Hippocampal formation (tissue), 2 donors: ENCODE measurements at regions not wholly inside any gene's neighbourhood (a gene's known extent, or its start where the extent isn't known, plus 50 kb on each side); places are given as distances from the start of the nearest gene placed in this dataset.
A peak's percentile ranks its signal among the peaks of the same experiment; 100 is the strongest.
"Not testable (repeated sequence)": the region's sequence is repeated elsewhere in the genome, so short reads cannot be mapped to it uniquely, and the experiment has no call there.

Experiments used
- DNase-seq, 2 donors: peaks; one replicate each; lab custom pipeline; 2025; lab: John Stamatoyannopoulos, UW

DNA sequence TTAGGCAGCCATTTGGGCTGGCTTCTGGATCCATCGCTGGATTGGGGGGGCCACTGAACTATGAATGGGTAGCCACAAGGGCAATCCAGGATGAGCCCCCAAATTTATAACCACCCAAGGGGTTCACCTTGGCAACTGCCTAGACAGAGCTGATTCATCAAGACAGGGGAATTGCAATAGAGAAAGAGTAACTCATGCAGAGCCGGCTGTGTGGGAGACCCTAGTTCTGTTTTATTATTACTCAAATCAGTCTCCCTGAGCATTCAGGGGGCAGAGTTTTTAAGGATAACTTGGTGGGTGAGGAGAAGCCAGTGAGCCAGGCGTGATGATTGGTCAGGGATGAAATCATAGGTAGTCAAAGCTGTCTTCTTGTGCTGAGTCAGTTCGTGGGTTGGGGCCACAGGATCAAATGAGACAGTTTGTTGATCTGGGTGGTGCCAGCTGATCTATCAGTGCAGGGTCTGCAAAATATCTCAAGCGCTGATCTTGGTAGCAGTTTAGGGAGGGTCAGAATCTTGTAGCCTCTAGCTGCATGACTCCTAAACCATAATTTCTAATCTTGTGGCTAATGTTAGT, 57.9 kb downstream of the DNAJB9 start:
- DNase-seq: no peak

DNA sequence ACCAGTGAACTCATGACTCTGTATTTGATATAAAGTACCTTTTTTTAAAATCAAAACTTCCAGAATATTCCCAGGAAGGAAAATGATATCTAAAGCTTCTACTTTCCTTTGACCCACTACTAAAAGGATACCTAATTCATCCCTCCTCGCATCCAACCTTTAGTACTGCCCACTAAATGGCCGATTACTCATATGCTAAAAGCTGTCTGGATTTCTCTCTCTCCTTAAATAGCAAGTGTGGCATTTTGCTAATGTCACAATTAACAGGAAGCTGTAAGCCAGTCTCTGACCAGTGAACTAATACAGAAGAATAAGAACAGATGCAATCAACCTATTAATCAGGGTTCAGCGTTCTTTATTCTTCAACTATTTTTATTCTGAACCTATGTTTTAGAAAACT, 59.0 kb downstream of the DNAJB9 start:
- no peak for DNase-seq

DNA sequence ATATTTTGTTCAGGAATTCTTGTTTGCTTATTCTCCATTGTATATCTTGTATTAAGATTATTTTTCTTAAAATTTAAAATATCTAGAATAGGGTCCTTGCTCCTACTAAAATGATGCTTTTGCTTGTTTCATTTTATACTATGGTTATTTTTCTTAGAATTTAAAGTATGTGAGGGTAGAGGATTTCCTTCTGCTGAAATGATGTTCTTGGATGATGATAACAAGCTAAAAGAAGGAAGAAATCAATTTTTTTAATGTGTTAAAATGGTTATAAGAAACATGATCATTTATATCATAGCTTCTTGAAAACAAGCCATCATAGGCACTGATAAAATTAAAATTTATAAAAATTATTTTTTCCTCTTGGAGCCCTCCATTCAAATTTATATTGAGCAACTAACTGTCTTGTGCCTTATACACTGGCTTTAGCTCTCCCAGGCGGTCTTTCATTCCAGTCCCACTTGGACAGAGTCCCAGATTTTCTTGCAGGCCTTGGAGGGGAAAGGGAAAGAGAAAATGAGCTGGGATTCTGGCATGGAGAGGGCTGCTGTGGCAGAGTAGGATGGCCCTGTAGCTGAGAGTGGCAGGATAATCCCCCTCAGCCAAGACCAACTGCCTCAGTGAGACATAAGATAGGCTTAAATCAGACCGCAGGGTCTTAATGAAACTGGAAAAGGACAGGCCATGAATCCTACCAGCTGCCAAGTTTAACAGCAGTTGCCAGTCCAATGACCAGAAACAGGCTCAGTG, 60.2 kb downstream of the DNAJB9 start:
- peak; percentile 3 to 50 for DNase-seq

DNA sequence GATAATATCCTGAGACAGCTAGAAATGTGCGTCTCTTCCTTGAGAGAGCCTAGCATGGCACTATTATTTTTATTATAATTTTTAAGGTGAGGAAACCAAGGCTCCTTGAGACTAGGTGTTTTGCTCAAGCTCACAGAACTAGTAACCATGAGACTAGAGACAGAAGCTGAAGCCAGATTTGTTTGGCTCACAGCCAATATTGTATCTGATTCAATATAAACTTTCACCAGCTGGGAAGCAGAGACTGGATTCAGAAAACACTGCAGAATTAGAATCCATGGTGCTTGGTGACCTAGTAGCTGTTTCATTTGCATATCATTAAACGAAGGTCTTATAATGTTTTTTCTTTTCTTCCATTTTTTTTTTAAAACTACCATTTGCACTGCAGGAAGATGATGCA, 64.4 kb downstream of the DNAJB9 start:
- DNase-seq: no peak

DNA sequence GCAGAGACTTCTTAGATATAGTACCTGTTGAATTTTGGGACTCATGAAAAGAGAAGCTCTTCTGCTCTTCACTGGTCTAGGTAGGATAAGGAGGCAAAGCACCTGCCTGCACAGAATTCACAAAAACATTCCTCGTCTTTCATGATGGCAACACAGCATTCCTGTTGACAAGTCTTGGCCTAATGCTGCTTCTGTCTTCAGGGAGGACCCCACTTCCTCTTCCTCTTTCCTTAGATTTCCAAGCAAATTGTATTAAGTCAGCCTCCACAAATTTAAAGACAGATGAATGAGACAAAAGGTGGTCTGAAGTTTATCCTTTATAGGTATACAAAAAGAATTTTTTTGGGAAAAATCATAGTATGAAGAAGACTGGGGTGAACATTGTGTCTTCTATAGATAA, 64.9 kb downstream of the DNAJB9 start:
- DNase-seq: no peak

DNA sequence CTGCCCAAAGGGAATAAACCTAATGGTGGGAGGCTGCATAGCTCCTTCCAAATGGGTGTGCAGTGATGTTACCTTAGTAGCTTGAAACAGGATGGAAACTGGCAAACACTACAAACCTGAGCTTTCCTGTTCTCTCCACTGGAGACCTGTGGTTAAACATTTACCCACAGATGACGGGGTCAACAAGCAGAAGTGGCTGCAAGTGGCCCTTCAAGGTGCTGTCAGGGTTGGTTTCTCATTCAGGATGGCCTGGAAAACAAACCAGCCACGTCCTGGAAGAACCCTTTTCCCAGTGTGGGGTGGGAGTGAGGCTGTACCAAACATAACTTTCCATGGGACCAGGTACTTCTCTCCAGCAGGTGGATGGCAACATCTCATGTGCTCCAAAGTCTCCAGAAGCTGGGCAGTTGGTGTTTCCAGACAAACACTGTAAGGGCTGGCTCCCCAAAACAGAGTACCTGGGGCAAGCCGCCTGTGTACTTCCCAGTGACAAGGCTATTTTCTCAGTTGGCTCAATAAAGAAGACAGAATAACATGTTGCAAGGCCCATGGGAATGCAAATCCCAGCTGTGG, 67.5 kb downstream of the DNAJB9 start:
- no peak for DNase-seq

DNA sequence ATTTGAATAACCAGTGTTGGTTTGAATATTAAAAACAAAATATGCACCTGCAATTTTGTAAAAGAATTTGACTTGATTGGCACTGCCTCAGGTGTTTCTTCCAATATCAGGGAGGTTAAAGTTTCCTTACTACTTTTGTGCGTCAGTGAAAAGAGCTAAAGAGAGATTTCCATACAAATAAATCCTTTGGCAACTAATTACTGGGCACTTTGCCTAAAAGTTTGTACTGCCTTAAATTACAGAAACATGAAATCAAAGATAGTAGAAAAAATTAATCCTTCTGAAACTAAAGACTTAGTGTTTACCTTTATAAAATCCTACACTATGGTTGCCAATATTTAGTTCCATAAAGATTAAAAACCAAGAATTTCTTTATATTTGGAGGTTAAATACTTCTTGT, 72.5 kb downstream of the DNAJB9 start:
- DNase-seq: no peak

DNA sequence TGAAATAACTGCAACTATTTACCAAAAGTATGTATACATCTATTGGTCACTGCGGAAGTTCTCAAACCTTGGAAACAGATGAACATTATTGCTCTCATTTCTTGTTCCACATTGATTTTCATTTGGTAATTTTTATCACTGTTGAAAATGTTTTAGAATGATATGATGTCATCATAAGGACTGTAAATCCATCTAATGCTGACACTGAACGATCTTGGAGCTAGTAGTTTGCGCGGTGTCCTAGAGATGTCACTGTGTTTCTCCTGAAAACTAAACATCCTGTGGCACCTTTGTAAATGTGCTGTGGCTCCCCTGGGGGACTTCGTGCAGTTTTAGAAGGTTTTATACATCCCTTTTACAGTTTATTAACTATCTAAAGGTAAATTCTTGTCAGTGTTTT, 73.5 kb downstream of the DNAJB9 start:
- DNase-seq: no peak

DNA sequence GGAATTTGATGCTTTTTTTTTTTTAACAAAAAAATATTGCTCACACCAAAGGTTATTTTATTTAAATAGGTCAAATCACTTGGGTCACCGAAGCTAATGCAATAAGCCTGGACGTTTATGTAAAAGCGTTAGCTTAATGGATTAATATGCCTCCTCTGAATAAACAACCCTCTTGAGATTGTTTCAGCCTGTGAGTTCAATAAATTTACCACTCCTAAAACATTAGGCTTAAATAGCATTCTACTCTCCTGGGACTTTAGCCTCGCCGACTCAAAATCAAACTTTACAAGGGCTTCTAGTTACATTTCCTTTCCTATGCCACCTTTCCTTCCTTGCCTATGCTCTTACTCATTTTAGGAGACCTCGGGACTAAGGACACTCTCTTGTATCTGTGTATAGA, 79.3 kb downstream of the DNAJB9 start:
- DNase-seq: no peak

DNA sequence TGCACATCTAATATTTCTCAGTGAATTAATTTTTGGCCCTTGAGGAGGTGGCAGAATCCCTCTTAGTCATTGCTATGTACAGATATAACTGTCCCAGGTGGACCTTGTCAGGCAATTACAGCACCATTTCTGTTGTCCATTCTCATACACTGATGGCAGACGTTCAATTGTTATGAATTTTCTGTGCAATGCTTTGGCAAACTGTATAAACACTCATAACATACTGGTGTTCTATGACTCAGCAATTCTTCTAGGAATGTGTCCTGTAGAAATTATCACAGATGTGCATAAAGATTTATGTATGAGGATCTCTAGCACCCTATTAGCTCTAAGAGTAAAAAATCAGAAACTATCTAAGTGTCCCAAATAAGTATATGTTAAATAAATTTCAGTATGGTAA, 80.8 kb downstream of the DNAJB9 start:
- no peak for DNase-seq

DNA sequence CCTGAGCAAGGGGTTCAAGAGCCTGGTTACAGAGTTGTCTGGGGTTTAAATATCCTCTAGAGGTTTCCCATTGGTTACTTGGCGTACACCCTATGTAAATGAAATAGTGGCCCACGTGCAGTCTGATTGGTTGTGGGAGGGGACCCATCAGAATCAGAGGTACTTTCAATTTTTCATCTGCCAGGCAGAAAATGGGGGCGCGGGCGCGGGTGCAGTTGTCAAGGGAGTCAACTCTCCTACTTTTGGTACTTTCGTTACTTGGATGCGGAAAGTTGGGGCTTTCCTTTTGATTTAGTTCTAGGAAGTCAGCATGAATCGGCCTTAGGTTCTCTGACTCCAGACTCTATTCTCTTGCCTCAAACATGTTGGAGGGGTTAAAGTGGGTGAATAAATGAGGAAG, 83.2 kb downstream of the DNAJB9 start:
- DNase-seq: no peak

DNA sequence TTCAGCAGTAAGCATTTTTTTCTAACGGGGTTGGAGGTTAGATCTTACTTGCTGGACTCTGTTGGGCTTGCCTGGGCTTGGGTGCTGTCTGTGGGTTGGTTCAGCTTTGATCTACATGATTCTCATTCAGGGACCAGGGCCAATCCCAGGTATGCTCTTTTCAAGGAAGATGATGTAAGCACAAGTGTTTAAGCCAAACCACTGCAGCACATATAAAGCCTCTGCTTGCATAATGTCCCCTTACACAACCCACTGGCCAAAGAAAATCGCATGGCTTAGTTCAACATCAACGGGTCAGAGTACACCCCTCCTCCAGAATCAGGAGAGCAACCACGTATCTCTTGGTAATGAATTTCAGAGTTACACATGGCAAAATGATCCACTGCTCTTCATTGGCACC, 83.9 kb downstream of the DNAJB9 start:
- DNase-seq: no peak

DNA sequence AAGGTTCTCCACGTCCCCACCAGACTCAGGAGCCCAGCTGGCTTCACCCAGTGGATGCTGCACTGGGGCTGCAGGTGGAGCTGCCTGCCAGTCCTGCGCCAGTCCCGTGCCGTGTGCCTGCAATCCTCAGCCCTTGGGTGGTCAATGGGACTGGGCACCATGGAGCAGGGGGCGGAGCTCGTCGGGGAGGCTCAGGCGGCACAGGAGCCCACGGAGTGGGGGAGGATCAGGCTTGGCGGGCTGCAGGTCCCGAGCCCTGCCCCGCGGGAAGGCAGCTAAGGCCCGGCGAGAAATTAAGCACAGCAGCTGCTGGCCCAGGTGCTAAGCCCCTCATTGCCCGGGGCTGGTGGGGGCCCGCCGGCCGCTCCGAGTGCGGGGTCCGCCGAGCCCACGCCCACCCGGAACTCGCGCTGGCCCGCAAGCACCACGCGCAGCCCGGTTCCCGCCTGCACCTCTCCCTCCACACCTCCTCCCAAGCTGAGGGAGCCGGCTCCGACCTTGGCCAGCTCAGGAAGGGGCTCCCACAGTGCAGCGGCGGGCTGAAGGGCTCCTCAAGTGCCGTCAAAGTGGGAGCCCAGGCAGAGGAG, 87.6 kb downstream of the DNAJB9 start:
- DNase-seq: not testable (repeated sequence)

DNA sequence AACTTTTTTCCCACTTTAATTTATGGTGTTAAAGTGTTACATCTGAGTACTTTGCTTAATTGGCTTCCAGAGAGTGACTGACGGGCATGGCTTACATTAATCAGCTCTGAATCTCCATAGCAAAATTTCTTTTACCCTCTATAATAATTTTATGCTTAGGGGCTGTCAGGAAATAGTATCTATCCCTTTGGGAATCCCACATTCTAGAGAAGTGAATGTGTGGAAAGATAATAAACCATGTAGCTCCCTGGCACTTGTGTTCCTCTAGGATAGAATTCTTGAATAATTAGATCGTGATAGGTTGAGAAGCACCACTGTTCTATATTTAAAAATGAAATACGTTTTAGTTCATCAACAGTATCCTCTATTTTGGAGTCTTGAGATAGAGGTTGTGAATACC, 89.6 kb downstream of the DNAJB9 start:
- no peak for DNase-seq

DNA sequence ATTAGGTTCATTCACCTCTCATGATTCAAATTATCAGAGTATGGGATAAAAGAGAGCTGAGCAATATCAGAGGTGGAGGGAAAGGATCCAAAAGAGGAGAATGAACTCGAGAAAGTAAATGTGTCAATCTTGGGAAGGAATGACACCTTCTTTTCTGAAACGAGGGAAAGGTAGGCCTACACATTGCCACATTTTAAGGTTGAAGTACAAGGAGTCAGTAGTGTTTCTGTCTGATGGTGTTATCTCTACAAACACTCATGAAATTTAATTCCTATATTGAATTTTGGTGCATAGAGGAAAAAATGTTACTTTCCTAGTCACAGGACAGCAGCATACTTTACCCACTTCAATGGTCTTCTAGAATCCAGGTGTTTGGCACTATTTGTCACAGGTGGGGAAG, 90.2 kb downstream of the DNAJB9 start:
- DNase-seq: no peak

DNA sequence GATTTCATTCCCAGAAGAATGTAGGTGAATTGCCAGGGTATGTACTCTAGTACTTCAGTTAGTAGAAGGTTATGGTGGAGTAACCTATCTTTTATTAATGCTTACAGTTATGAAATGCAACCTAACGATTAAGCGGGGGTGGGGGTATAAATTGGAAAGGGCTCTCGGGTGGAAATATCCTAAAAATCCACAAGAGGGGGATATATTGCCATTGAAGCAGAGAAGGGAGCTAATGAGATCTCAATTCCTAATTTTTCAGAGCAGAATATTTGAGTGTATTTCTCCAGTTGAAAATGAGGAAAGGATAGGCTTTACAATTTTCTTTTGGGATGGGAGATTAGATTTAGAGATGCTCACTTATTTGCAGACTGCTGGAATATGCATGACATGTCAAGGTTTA, 90.8 kb downstream of the DNAJB9 start:
- peak in 1 of 2 donors; percentile 1 for DNase-seq

DNA sequence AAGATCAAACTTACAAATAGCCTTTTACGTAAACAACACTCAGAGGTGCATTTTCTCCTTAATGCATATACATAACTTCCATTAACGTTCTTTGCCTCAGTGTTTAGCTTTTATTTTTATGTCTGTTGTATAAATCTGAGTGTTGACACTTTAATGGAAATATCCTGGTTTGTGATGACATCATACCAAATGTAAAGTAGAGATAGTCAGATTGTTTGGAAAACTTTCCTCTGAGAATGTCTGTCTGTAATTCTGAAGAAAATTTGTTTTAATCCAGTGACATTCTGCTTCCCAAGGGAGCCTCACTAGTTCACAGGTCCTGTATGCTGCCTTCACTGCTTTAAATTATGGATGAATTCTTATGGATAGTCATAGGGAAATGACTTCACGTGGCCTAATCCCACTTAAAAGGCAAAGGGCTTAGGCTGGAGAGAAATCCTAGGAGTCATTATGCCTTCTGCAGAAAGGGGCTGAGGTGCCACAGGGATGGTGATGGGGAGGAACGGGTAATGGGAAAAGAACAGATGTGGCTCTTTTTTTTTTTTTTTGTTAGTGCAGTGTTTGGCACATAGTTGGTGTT, 93.2 kb downstream of the DNAJB9 start:
- DNase-seq: no peak

DNA sequence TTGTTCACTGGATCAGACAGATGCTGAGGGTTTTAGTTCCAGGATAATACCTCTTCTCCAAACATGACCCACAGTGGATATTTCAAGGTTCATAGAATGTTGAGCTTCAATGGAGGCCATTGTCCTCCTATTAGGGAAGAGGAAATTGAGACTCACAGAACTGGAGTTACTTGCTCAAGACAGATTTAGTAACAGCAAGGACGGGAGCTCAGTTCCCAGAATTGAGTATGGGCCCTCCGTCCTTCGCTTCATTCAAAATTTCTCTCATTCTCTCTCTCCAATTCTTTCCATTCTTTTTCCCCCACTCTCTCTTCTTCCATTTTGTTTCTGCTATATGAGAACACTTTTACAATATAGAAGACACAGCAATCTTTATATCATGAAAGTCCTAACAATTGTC, 94.0 kb downstream of the DNAJB9 start:
- no peak for DNase-seq

DNA sequence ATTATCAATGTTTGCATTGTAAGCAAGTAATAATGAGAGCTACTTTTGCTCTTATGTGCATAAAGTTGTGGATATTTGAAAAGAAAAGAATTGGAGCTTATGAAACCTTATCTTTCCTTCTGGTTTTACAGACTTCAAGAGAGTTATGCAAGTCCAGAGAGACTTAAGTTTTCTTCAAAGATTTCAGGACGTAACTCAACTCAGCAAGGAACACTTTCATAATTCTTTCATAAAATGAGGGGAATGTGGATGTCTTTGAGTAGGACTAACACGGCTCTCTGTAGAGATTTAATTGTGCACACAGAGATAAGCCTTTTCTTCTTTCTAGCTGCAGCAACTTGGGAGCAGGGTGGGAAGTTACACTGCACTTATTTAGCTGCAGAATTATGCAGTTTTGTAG, 97.5 kb downstream of the DNAJB9 start:
- DNase-seq: no peak

DNA sequence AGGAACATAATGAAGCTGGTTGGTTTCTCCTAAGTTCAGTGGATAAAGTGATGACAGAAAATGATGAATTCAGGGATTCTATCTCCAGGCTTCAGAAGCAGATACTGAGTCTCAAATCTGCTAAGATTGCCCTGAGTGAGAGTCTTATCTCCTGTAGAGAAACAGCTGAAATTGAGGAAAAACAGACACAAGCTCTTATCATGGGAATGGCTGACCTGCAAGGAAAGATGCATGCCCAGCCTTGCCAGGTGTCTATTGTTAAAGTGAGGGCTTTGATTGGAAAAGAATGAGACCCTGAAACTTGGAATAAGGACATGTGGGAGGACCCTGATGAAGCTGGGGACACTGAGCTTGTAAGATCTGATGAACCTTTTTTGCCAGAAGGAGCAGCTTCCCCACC, 100.3 kb downstream of the DNAJB9 start:
- no peak for DNase-seq

DNA sequence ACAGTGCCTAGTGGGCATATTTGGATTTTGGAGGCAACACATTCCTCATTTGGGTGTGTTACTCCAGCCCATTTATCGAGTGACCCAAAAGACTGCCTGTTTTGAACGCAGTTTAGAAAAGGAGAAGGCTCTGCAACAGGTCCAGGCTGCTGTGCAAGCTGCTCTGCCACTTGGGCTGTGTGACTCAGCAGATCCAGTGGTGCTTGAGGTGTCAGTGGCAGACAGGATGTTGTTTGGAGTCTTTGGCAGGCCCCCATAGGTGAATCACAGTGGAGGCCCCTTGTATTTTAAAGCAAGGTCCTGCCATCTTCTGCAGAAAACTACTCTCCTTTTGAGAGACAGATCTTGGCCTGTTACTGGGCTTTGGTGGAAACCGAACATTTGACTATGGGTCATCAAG, 104.0 kb downstream of the DNAJB9 start:
- not testable (repeated sequence) for DNase-seq

DNA sequence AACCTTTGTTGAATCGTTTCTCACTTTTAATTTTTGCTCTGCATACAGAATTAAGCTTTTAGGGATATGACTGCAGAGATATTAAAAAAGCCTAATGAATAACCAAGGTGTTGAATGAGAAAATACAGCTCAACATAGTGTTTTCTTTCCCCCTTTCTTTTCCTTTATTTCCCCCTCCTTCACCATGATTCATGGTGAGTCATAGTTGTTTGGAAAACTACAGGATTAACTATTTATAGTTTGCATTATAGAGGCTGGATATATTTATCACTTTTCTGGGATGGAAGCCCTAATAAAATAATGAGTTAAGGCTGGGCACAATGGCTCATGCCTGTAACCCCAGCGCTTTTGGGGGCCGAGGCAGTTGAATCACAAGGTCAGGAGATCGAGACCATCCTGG, 115.0 kb downstream of the DNAJB9 start:
- no peak for DNase-seq

DNA sequence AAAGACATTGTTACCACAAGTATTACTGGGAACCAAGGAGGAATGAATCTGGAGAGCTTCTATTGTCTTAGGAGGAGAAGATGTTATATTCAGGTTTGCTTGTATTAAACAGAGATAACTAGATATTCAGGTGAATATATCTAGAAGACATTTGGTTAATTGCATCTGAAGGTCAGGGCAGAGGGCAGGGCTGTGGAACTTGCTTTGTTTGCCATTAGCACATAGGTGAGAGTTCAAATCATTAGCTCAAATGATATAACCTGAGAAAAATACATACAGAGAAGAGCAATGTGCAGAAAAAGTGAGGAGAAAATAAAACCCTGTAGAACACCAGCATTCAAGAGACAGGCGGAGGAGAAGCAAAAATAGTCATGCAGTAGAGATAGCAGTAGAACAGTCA, 116.8 kb downstream of the DNAJB9 start:
- no peak for DNase-seq
